OCI-LY7 (cell line): ENCODE measurements at regions not wholly inside any gene's neighbourhood (a gene's known extent, or its start where the extent isn't known, plus 50 kb on each side); places are given as distances from the start of the nearest gene placed in this dataset.

Experiments used
- BruUV-seq: library from RNA; stranded (reverse); fragments of 400-500 nt; replicated peaks from 2 replicates; lab custom pipeline; 2021; lab: Mats Ljungman, UMichigan
- CTCF ChIA-PET: fragments of 300-600 bp; sonication (Branson Sonifier 250); formaldehyde crosslinking; loops from one replicate; lab custom pipeline; 2022; ENCODE audit warnings: antibody characterized with exemption; ENCODE audit not compliant: unreplicated experiment; lab: Charles Lee
- POLR2A ChIA-PET: fragments of 300-600 bp; sonication (Branson Sonifier 250); formaldehyde crosslinking; loops from one replicate; lab custom pipeline; 2022; ENCODE audit warnings: antibody characterized with exemption; lab: Charles Lee
- DNase-seq: peaks from one replicate; pipeline ENCODE4 v3.0.0-alpha.2; 2015; ENCODE audit warnings: low spot score
- H2AFZ ChIP-seq: fragments of 200-600 bp; sonication (generic), shearing (Covaris generic); 2 replicates; pipeline ENCODE4 v1.6.1; 2014; ENCODE audit warnings: mild to moderate bottlenecking, antibody characterized with exemption, low read length, moderate library complexity
- H3K27ac ChIP-seq: fragments of 200-600 bp; sonication (generic); 2 replicates; pipeline ENCODE4 v1.5.1; 2014; ENCODE audit warnings: mixed run types, low read depth, mild to moderate bottlenecking, moderate library complexity, low read length, inconsistent platforms; ENCODE audit not compliant: poor library complexity, severe bottlenecking
- H3K36me3 ChIP-seq: fragments of 200-600 bp; sonication (generic); 2 replicates; pipeline ENCODE4 v1.6.1; 2014; ENCODE audit warnings: mild to moderate bottlenecking, antibody characterized with exemption, low read length, moderate library complexity, mixed read lengths; ENCODE audit not compliant: insufficient read depth
- H3K4me1 ChIP-seq: fragments of 200-600 bp; sonication (generic); 2 replicates; pipeline ENCODE4 v1.5.1; 2014; ENCODE audit warnings: mild to moderate bottlenecking, low read length; ENCODE audit not compliant: insufficient read depth, poor library complexity, severe bottlenecking
- H3K4me2 ChIP-seq: fragments of 200-600 bp; sonication (generic); 2 replicates; pipeline ENCODE4 v1.6.1; 2014; ENCODE audit warnings: mild to moderate bottlenecking, low read length
- H3K4me3 ChIP-seq: fragments of 200-600 bp; sonication (generic); 2 replicates; pipeline ENCODE4 v1.5.1; 2014; ENCODE audit warnings: mild to moderate bottlenecking, low read depth, low read length; ENCODE audit not compliant: poor library complexity, severe bottlenecking
- H3K79me2 ChIP-seq: fragments of 200-600 bp; sonication (generic); 2 replicates; pipeline ENCODE4 v1.6.1; 2016; ENCODE audit warnings: low read depth, mild to moderate bottlenecking, low read length, moderate library complexity, mixed read lengths; ENCODE audit not compliant: insufficient read depth
- H3K9me2 ChIP-seq: fragments of 200-600 bp; sonication (generic); 2 replicates; pipeline ENCODE4 v1.6.1; 2016; ENCODE audit warnings: mild to moderate bottlenecking, low read length, mixed read lengths; ENCODE audit not compliant: insufficient read depth
- H3K9me3 ChIP-seq: fragments of 200-600 bp; sonication (generic); 2 replicates; pipeline ENCODE4 v1.6.1; 2014; ENCODE audit warnings: mild to moderate bottlenecking, mixed run types, low read length, mixed read lengths
- H4K20me1 ChIP-seq: fragments of 200-600 bp; sonication (generic); 2 replicates; pipeline ENCODE4 v1.6.1; 2014; ENCODE audit warnings: mild to moderate bottlenecking, antibody characterized with exemption, low read length, moderate library complexity, mixed read lengths; ENCODE audit not compliant: insufficient read depth
- EZH2phosphoT487 ChIP-seq: fragments of 200-600 bp; sonication (generic); IDR thresholded peaks from 2 replicates; pipeline ENCODE4 v1.6.1; 2018; ENCODE audit warnings: low read depth, borderline replicate concordance, mild to moderate bottlenecking, mixed run types, antibody characterized with exemption, low read length, moderate library complexity, mixed read lengths
- intact Hi-C: fragments of 100-400 bp; cut with micrococcal nuclease; formaldehyde crosslinking; loops from one replicate; pipeline ENCODE4 v1.10.0; 2022; ENCODE audit not compliant: unreplicated experiment
- TF ChIP-seq, protein P1 (sequence below): fragments of 200-600 bp; sonication (generic); conservative IDR thresholded peaks from 2 replicates; pipeline ENCODE4 v1.5.1; 2014; ENCODE audit warnings: mild to moderate bottlenecking, antibody characterized with exemption, low read length, moderate library complexity, mixed read lengths

DNA sequence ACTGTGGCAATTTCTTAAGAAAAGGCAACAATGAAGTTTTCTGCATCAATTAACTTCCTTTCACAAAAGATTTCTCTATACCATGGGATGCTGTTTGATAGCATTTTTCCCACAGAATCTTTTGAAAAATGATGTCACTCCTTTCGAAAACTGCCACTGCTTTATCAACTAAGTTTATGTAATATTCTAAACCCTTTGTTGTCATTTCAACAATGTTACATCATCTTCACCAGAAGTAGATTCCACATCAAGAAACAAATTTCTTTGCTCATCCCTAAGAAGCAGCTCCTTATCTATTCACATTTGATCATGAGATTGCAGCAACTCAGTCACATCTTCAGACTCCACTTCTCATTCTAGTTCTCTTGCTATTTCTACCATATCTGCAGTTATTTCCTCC is 116.1 kb upstream of the KCND3 start:
- Histone ChIP-seq H3K9me3 (no peaks in the 10 kb centered on the region), H3K4me1 (no peaks in the 10 kb centered on the region), H3K4me3 (no peak overlapping the region), H4K20me1 (no peaks in the 10 kb centered on the region), H3K4me2 (no peak overlapping the region), H3K36me3 (no peaks in the 10 kb centered on the region), H3K27ac (no peak overlapping the region), H3K79me2 (no peaks in the 10 kb centered on the region), H3K9me2 (no peaks in the 10 kb centered on the region), H2AFZ (no peak overlapping the region)
- TF ChIP-seq, protein P1, sequence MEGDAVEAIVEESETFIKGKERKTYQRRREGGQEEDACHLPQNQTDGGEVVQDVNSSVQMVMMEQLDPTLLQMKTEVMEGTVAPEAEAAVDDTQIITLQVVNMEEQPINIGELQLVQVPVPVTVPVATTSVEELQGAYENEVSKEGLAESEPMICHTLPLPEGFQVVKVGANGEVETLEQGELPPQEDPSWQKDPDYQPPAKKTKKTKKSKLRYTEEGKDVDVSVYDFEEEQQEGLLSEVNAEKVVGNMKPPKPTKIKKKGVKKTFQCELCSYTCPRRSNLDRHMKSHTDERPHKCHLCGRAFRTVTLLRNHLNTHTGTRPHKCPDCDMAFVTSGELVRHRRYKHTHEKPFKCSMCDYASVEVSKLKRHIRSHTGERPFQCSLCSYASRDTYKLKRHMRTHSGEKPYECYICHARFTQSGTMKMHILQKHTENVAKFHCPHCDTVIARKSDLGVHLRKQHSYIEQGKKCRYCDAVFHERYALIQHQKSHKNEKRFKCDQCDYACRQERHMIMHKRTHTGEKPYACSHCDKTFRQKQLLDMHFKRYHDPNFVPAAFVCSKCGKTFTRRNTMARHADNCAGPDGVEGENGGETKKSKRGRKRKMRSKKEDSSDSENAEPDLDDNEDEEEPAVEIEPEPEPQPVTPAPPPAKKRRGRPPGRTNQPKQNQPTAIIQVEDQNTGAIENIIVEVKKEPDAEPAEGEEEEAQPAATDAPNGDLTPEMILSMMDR = no peak
- TF ChIP-seq EZH2phosphoT487 = no peak
- POLR2A ChIA-PET = interaction anchor here (0.6 kb wide), 1 partner anchor 101 kb away, joined by 4 read pairs; no protein-coding TSS in a partner anchor
- CTCF ChIA-PET = no interaction called here
- intact Hi-C loops = no loop called here
- BruUV-seq = no TSS peak
- DNase-seq = no peak

DNA sequence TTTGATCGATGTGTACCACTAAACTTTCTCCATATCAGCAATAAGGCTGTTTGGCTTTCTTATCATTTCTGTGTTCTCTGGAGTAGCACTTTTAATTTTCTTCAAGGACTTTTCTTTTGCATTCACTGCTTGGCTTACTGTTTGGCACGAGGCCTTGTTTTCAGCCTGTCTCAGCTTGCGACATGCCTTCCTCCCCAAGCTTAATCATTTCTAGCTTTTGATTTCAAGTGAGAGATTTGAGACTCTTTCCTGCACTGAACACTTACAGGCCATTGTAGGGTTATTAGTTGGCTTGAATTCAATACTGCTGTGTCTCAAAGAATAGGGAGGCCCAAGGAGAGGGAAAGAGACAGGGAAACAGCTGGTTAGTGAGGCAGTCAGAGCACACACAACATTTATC is 120.6 kb upstream of the KCND3 start:
- TF ChIP-seq, protein P1 = no peak
- TF ChIP-seq EZH2phosphoT487 = no peak
- no peak for DNase-seq
- H3K36me3 ChIP-seq = no peaks in the 10 kb centered on the region
- CTCF ChIA-PET = no interaction called here
- H4K20me1 ChIP-seq = no peaks in the 10 kb centered on the region
- BruUV-seq = no TSS peak
- POLR2A ChIA-PET = no interaction called here
- H3K4me2 ChIP-seq = no peak overlapping the region
- intact Hi-C loops = no loop called here
- H2AFZ ChIP-seq = no peak overlapping the region
- no peak overlapping the region for H3K27ac ChIP-seq
- H3K4me1 ChIP-seq = no peaks in the 10 kb centered on the region
- H3K9me3 ChIP-seq = no peaks in the 10 kb centered on the region
- no peak overlapping the region for H3K4me3 ChIP-seq
- no peaks in the 10 kb centered on the region for H3K79me2 ChIP-seq
- no peaks in the 10 kb centered on the region for H3K9me2 ChIP-seq

DNA sequence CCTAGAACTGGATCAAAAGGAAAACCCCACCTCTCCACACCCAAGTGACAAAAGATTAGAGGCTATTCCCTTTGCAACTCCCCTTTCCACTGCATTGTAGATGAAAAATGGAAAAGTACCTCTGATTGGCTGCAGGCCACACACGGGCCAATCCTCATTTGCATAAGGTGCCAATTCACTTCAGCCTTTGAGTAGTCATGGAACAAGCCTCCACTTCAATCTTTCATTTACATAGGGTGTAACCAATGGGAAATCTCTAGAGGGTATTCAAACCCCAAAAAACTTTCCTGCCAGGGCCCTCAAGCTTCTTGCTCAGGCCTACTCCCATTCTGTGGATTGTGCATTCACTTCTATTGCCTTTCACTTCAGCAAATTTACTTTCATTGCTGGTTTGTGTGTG is 122.3 kb upstream of the KCND3 start:
- DNase-seq = no peak
- H3K9me3 ChIP-seq = no peaks in the 10 kb centered on the region
- no TSS peak for BruUV-seq
- H3K9me2 ChIP-seq = no peaks in the 10 kb centered on the region
- H4K20me1 ChIP-seq = no peaks in the 10 kb centered on the region
- no peak overlapping the region for H2AFZ ChIP-seq
- no peaks in the 10 kb centered on the region for H3K4me1 ChIP-seq
- H3K79me2 ChIP-seq = no peaks in the 10 kb centered on the region
- H3K4me3 ChIP-seq = no peak overlapping the region
- intact Hi-C loops = no loop called here
- ChIA-PET CTCF (no interaction called here), POLR2A (no interaction called here)
- no peak overlapping the region for H3K27ac ChIP-seq
- no peaks in the 10 kb centered on the region for H3K36me3 ChIP-seq
- TF ChIP-seq, protein P1 = no peak
- no peak for TF ChIP-seq EZH2phosphoT487
- H3K4me2 ChIP-seq = no peak overlapping the region
